GM19193 (cell line): ENCODE measurements at regions not wholly inside any gene's neighbourhood (a gene's known extent, or its start where the extent isn't known, plus 50 kb on each side); places are given as distances from the start of the nearest gene placed in this dataset.

Experiments
- POLR2A ChIP-seq: IDR thresholded peaks from 4 replicates; pipeline ENCODE4 v1.6.1; 2011; ENCODE audit not compliant: insufficient read depth, insufficient read length; ENCODE audit errors: extremely low read depth

DNA sequence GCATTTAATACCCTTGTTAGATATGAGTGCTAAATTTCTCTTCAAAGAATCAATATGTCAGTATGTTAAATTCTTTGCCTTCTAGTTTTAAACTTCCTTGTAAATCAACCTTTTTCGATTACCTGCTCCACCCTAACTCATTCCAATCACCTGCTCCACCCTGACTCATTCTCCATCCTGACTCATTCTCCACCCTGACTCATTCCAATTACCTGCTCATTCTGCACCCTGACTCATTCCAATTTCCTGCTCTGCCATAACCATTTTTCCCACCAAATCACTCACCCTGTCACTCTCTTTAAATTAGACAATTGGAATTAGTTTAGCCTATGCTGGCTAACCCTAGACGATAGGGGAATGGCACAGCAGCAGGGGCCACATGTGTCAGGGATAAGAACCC lies 519.5 kb upstream of the LRRC4C start:
- no peak for TF ChIP-seq POLR2A

DNA sequence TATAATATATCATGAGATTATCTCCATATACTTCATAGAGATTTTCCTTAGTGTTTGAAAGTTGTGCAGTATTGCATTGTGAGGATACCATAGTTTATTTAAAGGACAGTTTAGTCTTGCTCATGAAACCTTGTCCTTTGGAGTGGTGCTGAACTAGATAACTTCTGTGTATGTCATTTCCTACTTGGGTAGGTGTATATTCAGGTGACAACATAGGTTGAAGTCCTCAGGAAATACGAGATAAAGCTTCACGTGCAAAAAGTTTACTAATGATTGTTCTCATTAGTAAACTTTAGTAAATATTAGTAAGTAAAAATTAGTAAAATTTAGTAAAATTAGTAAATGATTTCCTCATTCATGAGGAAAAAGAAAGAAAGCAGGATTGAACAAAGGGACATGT lies 521.3 kb upstream of the LRRC4C start:
- no peak for TF ChIP-seq POLR2A

DNA sequence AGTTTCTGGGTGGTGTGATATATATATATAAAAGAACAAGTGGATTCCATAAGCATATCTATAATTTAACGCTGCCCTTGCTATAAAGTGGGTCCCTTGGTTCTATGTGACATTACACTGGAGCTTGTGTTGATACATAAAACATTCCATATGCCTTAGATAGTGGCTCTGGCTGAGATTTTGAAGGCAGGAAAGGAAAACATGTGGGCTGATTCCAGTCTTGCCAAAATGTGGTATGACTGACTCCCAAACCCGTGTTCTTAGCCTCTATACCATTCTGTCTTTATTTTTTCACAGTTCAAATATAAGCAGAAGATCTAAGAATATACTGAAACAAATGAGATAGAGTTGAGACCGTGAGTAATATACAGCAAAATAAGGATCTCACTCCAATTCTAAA lies 522.8 kb upstream of the LRRC4C start:
- no peak for TF ChIP-seq POLR2A

DNA sequence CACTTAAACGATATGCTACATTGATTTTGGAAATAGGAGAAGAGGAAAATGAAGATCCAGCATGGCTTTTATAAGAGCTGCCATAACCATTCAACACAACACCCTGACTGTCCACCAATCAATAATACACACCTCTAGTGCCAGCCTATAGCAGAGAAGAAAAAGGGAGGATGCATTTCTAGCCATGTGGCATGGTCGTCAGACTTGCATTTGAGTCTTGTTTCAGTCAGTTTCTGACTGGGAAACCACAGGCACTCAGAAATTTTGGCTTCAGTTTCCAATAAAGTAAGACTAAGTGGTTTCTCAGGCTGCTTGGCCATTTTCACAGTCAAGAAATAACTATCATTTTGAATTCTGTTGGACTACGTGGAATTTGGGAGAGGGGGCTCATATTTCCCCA lies 523.5 kb upstream of the LRRC4C start:
- TF ChIP-seq POLR2A: no peak

DNA sequence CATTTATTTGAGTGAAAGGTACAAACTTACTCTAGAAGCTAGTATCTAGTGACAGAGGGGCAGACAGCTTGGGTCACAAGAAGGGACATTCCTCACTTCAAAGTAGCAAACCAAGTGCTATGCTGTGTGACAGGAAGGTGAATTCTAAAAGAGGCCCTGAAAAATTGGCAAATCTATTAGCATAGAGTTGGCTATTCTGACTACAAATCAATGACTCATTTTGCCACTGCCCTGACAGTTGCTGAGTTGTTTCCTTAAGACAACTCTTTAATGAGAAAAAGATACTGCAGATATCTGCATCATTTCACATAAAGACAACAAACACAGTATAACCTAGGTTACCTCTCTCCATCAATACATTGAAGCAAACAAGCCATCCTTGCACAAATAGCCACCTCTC lies 524.0 kb upstream of the LRRC4C start:
- no peak for TF ChIP-seq POLR2A

DNA sequence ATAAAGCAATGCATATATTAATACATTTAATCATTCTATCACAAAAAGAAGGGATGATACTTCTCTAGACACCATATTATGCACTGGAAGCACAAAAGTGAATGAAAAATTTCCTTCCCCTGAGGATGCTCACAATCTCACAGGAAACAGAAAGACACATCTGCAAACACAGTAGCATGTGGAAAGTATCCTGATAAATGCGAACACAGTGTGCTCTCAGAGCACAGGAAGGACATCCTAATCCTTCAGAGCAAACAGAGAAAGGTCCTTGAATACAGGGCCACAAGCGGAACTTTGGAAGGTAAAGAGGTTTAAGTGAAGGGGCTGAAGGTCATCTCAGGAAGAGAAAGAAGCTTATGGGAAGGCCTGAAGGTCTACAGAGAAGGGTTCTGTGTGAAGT lies 524.6 kb upstream of the LRRC4C start:
- no peak for TF ChIP-seq POLR2A

DNA sequence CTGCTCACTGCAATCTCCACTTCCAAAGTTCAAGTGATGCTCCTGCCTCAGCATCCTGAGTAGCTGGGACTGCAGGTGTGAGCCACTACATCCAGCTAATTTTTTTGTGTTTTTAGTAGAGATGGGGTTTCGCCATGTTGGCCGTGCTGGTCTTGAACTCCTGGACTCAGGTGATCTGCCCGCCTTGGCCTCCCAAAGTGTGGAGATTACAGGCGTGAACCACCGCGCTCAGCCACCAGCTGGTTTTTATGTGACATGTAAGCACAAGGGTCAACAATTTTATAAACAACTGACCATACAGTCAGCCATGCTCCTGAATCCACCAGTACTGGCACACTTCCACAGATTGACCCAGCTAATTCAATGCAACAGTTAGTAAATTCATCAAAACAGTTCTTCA lies 526.3 kb upstream of the LRRC4C start:
- no peak for TF ChIP-seq POLR2A

DNA sequence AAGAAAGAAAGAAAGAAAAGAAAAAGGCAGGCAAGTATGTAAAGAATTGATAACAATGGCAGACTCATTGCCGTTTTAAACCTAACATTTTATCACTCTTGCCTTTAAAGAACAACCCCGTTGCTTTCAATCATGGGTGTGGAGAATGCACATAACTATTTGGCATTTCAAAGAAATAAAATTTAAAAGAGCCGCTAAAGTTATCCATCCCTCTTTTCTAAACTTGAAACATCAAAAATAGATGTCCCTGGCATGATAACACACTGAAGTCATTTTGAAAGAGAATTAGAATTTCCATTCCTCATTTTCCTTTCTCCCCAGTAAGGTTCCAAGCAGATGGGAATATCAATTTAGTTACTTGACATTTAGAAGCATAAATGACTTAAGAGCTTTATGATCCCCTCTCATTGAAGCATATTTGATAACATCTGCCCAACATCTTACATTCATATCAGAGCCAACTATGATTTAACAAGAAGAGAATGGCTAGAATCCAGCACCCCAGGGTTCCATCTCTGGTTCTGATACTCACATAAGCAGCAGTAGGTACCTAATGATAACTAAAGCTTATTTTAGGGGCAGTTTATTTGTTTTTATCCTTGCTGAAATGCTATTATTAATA lies 529.6 kb upstream of the LRRC4C start:
- no peak for TF ChIP-seq POLR2A

DNA sequence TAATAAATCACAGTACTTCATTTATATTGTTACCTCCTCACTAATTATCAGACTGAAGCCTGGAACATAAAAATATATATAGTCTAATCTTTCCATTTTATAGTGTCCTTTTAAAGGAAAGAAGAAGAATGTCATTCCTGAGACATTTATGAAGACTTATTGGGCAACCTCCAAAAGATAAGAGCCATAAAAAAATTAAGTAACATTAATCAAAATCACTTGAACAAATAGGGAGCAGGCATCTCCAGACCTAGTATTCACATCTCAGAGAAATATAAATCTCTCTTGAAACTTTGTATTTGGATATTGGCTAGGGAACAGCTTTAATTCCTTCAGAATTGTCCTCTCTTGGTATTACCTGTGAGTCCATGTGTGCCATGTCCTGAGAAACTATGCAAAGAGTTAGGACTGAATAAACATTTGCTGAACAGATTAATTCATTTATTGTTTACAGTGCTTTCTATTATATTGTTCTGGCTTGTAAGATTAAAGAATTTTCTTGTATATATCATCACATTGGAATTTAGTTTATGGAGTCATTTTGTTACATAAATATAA lies 530.5 kb upstream of the LRRC4C start:
- no peak for TF ChIP-seq POLR2A

DNA sequence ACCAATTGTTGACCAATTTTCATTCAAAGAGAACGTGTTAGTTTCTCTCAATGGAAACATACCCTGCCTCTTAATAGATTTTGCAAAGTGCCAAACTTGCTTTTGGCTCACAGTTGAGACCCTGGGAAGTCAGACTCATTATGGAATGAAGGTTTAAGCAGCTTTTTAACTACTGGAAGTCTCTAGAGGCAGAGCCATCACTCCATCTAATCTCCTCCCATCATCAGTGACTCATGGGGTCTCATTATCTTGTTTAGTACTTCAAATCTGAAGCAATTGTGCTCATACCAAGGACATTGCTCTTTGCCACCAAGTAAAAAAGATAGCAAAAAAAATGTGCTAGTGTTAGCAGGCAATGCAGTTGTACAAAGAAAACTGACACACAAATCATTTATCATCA lies 537.1 kb upstream of the LRRC4C start:
- TF ChIP-seq POLR2A: no peak

DNA sequence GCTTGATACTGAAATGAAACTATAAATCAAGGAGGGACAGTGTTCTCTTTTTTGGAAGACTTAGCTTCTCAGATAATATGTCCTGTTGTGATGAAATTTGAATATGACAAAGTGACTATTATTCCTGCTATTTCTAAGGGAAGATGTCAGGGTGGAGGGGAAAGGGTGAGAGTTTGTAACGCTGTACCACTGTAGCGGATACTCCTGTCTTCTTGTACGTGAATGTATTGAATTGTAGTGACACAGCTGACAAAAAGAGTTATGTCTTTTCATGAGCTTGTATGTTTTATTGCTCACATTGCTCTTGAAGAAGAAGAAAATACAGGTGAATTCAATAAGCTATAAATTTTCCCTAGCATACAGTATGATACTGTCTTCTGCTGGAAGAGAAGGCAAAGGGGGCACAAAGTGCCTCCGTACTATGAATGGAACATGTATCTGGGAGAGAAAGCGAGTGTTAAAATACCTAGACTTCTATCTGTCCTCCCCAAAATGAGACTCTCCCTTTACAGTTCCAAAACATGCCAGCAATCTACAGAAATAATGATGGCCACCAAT lies 538.5 kb upstream of the LRRC4C start:
- no peak for TF ChIP-seq POLR2A

DNA sequence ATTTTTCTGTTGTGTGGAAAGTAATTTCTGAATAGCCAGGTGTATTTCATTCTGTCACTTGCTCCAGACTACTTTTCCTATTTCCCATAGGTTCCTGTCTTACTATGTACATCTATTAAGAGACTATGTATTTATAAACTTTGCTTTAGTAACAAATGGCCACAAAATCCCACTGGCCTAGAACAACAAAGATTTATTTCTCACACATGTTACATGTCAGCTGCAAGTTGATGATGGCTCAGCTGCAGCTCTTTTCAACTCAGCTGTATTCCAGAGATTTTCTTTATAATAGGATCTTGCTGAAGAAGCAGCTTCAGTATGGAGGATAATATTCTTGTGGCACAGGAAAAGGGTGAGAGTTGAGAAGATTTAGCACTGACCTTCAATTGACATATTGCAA lies 539.6 kb upstream of the LRRC4C start:
- TF ChIP-seq POLR2A: no peak

DNA sequence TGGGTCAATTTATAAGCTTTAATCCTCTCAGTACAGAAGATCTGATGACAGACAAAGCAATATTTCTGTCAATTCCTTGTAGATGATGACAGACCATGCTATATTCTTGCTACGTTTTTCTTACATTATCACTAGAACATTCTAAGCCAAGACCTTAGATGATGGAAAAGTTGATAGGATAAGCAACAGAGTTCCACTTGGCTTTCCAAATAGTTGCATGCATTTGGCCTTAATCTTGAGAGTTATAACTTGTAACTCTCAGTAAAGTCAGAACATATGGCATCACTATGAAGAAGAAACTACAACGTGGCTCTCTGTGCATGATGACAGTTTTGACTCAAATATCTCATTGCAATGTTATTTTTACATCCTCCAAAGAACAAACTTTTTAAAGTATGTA lies 544.3 kb upstream of the LRRC4C start:
- no peak for TF ChIP-seq POLR2A

DNA sequence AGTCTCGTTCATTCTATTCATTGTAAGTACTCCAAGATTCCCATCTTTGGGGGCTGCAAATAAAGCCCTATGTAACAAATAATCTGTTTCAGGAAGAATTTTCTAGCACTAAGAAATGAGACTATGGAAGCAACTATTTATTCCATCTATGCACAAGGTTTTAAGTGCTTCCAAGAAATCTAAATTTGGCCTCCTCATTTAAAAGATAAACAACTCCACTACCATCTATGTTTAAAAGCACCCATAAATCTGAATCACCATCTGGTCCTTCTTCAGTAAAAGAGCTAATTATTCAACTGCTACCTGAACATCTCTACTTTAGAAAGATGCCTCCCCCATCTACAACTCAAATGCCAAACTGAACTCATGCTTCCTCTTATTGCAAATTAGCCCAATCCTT lies 547.3 kb upstream of the LRRC4C start:
- TF ChIP-seq POLR2A: no peak

DNA sequence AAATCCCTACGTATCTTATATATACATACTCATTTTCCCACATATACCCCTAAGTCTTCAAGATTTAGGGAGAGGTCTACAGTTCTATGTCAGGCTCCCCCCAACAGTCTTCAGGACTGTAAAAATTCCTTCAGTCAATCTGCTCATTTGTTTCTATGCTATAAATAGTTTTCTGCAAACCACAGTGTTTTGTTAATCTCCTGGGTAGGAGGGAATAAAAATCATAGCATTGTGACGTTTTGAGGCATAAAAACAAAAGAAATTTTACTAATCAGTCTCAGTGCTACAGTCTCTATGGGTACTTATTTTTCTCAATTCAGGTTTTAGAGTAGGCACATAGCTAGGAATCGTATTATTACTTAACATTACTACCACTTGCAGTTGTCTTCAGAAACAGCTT lies 552.8 kb upstream of the LRRC4C start:
- no peak for TF ChIP-seq POLR2A

DNA sequence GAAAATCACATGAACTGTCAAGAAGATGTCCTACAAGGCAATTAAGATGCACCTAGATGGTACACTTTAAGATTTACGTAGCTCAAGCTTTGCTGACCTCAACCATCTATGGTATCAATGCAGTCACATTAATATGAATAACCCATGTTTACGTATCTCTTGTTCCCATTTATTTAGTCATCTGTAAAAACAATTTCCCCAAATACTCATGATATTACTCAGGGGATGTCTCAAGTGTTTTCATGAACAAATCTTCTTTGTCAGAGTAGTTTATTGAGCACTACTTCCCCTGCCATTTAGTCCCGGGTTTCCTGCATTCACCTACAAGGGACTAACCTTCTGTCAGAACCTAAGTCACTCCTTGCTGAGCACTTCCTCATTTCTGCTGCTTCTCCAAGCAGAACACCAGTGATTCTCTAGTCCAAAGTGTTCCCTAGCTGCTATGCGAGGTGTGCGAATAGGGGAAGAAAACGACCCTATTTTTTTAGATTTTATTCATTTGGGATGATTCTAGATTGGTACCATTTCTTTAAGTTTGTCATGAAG lies 554.3 kb upstream of the LRRC4C start:
- TF ChIP-seq POLR2A: no peak
